ENCODE measurements at regions not wholly inside any gene's neighbourhood (a gene's known extent, or its start where the extent isn't known, plus 50 kb on each side); places are given as distances from the start of the nearest gene placed in this dataset.

GRCh38 chr6:48553467-48554189, 442.6 kb upstream of the PTCHD4 start:
- Histone ChIP-seq H3K27ac (no peak overlapping the region), H3K9me3 (no peaks in the 10 kb centered on the region), H3K27me3 (no peaks in the 10 kb centered on the region)

GRCh38 chr6:48552905-48553304, 441.9 kb upstream of the PTCHD4 start:
- no peak overlapping the region for H3K27ac ChIP-seq
- no peak for DNase-seq
- H3K4me1 ChIP-seq: no peaks in the 10 kb centered on the region
- H3K27me3 ChIP-seq: no peaks in the 10 kb centered on the region
- no peak overlapping the region for H3K4me3 ChIP-seq (replicated peaks in 1 of 3)
- 84 to 91% methylated on average over 2 of the region's 2 CpGs for WGBS, 2 donors
- H3K9me3 ChIP-seq: no peaks in the 10 kb centered on the region
- intact Hi-C loops (cut with DNase I): no loop called here
- no peaks in the 10 kb centered on the region for H3K36me3 ChIP-seq
- TF ChIP-seq CTCF (IDR thresholded peaks at IDR 0.05) (no peak), POLR2A (IDR thresholded peaks at IDR 0.05) (no peak)

More at GRCh38 chr6:48553467-48554189, 442.6 kb upstream of the PTCHD4 start:
- intact Hi-C loops (cut with DNase I): no loop called here
- WGBS, 2 donors: 97 to 100% methylated on average over 1 of the region's 1 CpG
- TF ChIP-seq POLR2A (IDR thresholded peaks at IDR 0.05) (no peak), CTCF (IDR thresholded peaks at IDR 0.05) (no peak)
- H3K4me3 ChIP-seq (replicated peaks in 1 of 3): no peak overlapping the region
- DNase-seq: no peak
- no peaks in the 10 kb centered on the region for H3K36me3 ChIP-seq
- no peaks in the 10 kb centered on the region for H3K4me1 ChIP-seq

- Histone ChIP-seq H3K4me1 (no peaks in the 10 kb centered on the region), H3K27me3 (no peaks in the 10 kb centered on the region), H3K36me3 (no peaks in the 10 kb centered on the region), H3K4me3 (replicated peaks in 1 of 3) (no peak overlapping the region), H3K9me3 (no peaks in the 10 kb centered on the region), H3K27ac (no peak overlapping the region)
- 90 to 93% methylated on average over 3 of the region's 3 CpGs for WGBS, 2 donors
- DNase-seq: no peak
- intact Hi-C loops (cut with DNase I): no loop called here
- TF ChIP-seq POLR2A (IDR thresholded peaks at IDR 0.05) (no peak), CTCF (IDR thresholded peaks at IDR 0.05) (no peak)
Measured at GRCh38 chr6:48550603-48551002, 439.6 kb upstream of the PTCHD4 start.

GRCh38 chr6:48542191-48542590, 431.2 kb upstream of the PTCHD4 start:
- TF ChIP-seq CTCF (IDR thresholded peaks at IDR 0.05) (no peak), POLR2A (IDR thresholded peaks at IDR 0.05) (no peak)
- Histone ChIP-seq H3K4me3 (replicated peaks in 1 of 3) (no peak overlapping the region), H3K27me3 (no peaks in the 10 kb centered on the region), H3K36me3 (no peaks in the 10 kb centered on the region), H3K27ac (no peak overlapping the region), H3K4me1 (no peaks in the 10 kb centered on the region), H3K9me3 (no peaks in the 10 kb centered on the region)
- intact Hi-C loops (cut with DNase I): no loop called here
- WGBS, 2 donors: 73 to 88% methylated on average over 2 of the region's 2 CpGs
- no peak for DNase-seq

GRCh38 chr6:48541649-48542048, 430.7 kb upstream of the PTCHD4 start:
- H3K27me3 ChIP-seq: no peaks in the 10 kb centered on the region
- H3K36me3 ChIP-seq: no peaks in the 10 kb centered on the region
- no peaks in the 10 kb centered on the region for H3K4me1 ChIP-seq
- H3K4me3 ChIP-seq (replicated peaks in 1 of 3): no peak overlapping the region
- no peaks in the 10 kb centered on the region for H3K9me3 ChIP-seq
- no peak for DNase-seq
- no peak for TF ChIP-seq POLR2A (IDR thresholded peaks at IDR 0.05)
- TF ChIP-seq CTCF (IDR thresholded peaks at IDR 0.05): no peak
- intact Hi-C loops (cut with DNase I): no loop called here
- H3K27ac ChIP-seq: no peak overlapping the region
